ENCODE measurements at regions not wholly inside any gene's neighbourhood (a gene's known extent, or its start where the extent isn't known, plus 50 kb on each side); places are given as distances from the start of the nearest gene placed in this dataset.

DNA sequence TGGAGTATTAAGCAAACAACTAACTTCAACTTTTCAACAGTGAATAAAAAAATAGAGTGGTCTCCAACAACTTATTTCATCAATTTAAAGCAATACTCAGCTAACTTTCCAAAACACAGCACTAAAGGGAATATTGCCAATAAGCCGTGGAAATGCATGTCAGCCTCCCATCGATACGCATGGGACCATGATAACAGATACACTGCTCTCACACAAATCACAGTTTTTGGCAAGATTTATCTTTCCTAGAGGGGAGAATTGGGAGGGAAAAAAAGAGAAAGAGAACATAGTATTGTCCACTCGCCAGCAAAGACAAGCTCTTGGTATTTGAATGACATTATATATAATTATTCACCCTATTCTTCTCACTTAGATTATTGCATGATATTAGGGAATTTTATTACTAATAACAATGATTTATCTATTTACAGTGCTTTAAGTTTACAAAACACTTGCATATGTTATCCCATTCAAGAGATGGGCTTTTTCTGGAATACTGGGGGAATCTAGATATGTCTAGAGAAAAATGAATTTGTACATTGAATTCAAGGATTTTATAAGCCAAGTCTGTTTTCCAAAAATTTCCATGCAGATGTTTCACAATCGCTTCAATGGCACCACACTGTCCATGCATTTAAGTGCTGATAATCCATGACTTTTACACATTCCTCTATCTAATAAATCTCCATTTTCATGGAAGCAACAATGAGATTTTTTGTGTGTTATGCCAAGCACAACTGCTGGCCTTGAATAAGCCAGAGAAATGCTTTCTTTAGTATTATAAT is 194.0 kb upstream of the MGMT start:
- DNase-seq (ENCODE audit: low read depth in 3 of 3, low spot score in 2 of 3), result no peak

DNA sequence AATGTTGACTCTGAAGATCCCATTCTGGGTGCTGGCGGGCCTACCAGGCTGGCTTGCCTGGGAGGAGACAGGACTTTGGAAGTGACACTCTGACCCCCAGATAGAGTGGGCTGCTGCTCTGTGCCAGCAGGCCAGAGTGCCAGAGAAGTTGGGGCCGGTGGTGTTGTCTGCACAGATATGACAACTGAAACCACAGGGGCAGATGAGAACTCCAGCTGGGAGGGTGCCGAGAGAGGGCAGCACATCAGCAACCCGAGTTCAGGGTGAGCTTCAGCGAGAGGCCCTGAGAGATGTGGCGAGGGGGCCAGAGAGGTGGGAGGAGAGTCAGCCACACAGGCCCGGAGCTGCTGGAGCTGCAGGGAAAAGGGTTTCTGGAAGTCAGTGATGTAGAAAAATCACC is 193.2 kb upstream of the MGMT start:
- no peak for DNase-seq (ENCODE audit: low read depth in 3 of 3, low spot score in 2 of 3)

DNA sequence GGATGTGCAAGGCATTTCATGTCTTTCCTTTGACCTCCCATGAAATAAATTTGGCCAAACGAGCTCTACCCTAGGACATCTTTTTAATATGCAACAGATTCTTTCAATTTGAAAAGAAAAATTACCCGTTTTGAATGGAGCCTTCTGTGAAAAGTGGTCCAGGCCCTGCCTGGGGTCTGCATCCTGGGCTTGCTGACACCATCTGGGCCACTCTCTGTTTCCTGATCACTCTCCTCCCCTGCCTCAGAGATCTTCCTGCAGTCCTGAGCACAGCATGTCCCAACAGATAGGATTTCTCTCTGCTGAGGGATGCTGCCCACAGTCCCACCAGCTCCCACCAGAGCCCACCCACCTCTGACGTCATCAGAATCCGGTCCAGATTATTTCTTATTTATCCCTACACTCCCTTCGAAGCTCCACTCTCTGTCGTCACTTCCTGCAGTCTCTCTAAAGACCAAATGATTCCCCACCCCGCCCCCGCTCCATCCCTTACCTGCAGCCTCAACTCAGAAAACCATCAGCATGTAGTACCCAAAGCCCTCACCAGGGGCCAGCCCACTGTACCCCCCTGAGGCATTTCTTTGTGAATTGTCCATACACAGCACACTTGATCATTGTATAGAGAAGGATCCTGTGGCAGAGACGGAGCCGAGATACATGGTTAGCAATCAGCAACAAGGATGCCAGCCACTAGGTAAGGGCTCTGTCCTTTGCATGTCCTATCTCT is 192.1 kb upstream of the MGMT start:
- DNase-seq (ENCODE audit: low read depth in 3 of 3, low spot score in 2 of 3), result no peak

DNA sequence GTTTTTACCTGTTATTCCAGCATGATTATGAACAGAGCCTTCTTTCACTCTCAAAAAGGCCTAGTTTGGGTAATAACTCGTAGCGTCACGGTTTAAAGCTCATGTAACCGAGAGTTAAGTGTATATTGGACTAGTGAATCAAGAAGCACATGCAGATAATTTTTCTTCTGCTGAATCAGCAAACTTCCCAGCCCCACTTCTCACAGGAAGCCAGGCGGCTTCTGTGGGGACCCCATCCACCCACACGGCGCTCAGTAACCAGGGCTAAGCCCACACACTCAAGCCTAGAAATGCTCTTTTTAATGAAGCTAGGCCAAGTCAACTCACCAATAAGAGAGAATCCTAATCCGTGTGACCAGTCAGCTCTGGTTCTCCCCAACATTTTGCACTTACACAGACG is 191.2 kb upstream of the MGMT start:
- no peak for DNase-seq (ENCODE audit: low read depth in 3 of 3, low spot score in 2 of 3)

DNA sequence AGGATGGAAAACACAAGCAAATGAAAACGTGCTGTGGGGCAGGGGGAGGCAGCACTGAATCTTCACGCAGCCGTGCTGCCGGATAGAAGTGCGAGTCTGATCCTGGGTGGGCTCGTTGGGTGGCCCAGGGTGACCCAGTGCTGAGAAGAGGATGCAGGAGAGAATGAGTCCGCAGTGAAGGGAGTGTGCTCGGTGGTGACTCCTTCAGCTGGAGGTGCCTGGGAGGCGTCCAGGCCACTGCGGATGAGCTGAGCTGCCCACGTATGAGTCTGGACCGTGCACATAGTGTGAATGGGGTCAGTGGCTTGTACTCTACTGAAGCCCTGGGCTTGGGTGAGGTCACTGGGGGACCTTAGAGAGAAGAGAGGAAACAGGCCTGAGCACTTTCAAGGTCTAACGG is 190.0 kb upstream of the MGMT start:
- DNase-seq (ENCODE audit: low read depth in 3 of 3, low spot score in 2 of 3), result no peak

DNA sequence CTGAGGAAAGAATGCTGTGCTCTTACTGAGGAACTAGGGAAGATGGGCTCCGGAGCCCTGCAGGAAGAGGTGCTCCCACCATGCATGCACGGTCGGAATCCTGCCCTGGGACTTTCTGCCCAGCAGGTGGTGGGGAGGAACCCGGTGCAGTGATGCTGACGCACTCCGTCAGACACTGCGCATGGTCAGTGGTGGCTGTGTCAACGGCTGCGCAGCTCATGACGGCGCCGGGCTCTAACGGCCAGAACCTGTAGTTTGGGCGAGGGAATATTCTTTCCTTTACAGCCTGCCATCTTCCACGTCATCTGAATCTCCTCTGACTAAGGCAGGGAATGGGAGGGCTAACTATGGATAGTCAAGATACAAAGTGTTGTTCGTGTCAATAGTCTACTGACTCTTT is 189.2 kb upstream of the MGMT start:
- DNase-seq (ENCODE audit: low read depth in 3 of 3, low spot score in 2 of 3), result no peak

DNA sequence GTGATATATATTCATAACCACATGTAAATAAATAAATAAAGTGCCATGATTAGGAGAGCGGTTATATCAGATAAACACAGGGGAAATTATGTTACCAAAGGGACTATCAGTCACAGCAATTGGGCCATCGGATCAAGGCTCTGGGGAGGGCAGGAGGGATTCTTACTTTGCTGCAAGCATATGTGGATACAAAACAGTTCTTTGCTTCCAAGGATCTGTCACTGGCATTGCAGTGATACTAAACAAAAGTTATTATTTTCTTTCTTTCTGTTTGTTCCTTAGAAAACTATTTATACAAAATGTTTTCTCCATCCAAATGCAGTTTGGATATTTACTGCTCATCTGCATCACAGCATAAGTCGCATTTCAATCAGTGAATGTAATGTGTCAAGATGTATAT is 188.4 kb upstream of the MGMT start:
- no peak for DNase-seq (ENCODE audit: low read depth in 3 of 3, low spot score in 2 of 3)

DNA sequence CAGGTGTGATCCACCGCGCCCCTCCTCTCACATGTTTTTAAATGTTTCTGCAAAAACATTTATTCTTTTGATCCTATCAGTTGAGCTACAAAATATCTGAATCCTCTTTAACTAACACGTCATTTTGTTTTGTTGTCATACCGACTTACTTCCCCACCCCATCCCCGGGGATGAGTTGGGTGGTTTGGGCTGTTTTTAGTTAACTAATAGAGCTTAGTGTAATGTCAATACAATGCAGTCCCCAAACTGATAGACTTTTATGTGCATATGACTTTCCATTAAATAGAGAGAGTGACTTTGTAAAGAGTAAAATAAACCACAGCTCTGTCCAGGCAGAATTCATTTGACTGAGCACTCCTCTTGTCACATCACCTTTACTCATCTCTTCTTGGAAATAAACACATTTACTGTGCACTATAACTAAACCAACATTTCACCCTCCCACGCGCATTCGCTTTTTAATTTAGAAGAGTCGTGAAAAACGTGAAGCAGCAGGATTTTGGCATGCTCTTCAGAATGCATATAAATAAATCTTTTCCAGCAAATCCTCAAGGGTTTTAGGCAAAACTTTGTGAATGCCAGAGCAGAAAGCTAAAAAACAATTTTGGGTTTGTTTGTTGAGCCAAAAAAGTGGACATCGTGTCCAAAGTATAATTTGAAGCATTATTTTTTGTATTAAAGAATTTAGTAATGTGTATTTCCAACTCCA is 187.4 kb upstream of the MGMT start:
- DNase-seq (ENCODE audit: low read depth in 3 of 3, low spot score in 2 of 3), result no peak

DNA sequence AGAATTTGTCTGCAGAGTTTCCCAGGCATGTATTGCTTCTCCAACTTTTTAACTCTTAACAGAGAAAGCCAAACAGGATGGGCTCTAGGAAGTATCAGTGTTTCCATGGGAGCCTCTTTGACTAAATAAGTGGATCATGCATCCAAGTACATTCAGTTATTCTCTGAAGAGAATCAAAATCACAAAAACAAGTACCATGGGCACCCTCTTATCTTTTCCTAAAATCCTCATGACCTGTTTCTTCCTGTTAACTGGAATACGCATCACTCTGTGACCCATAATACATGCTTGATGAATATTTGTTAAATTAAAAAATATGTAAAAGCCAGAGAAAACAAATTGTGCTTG is 186.9 kb upstream of the MGMT start:
- no peak for DNase-seq (ENCODE audit: low read depth in 3 of 3, low spot score in 2 of 3)

DNA sequence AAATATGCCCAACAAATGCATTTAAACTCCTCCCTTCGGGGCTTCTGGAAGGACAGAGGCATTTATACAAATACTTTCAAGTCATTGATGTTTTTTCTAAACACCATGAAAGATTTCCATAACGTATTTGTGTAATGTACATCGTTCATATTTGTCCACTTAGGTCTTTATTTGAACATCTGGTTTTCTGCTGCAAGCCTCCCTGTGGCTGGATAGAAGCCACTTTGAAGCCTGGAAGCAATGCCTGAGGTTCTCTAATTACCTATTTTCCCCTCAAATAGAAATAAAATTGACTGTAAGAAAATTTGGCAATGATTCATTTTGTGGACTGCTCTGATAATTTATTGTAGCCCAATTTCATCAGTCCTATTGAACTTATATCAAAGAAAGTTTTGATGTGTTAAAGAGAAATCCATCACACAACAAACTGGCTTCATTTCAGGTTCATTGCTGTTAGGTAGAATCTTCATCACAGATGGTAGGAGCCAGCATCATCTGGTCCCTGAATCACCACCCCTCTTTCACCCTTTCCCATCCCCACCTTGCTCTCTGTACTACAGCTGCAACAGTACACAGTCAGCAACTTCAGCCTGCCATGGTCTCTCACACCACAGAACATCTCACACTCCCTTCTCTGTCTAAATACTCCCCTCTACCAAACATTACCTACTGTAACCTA is 186.0 kb upstream of the MGMT start:
- DNase-seq (ENCODE audit: low read depth in 3 of 3, low spot score in 2 of 3), result no peak

DNA sequence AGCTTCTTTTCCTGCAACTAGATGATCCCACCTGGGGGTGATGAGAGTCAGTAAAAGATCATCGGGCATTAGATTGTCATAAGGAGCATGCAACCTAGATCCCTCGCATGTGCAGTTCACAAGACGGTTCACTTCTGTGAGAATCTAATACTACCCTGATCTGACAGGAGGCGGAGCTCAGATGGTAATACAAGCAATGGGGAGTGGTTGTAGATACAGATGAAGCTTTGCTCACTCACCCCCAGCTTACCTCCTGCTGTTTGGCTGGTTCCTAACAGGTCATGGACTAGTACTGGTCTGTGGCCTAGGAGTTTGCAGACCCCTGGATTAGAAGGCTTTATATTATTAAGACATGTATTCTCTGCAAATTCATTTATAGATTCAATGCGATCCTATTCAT is 181.6 kb upstream of the MGMT start:
- DNase-seq (ENCODE audit: low read depth in 3 of 3, low spot score in 2 of 3), result no peak

DNA sequence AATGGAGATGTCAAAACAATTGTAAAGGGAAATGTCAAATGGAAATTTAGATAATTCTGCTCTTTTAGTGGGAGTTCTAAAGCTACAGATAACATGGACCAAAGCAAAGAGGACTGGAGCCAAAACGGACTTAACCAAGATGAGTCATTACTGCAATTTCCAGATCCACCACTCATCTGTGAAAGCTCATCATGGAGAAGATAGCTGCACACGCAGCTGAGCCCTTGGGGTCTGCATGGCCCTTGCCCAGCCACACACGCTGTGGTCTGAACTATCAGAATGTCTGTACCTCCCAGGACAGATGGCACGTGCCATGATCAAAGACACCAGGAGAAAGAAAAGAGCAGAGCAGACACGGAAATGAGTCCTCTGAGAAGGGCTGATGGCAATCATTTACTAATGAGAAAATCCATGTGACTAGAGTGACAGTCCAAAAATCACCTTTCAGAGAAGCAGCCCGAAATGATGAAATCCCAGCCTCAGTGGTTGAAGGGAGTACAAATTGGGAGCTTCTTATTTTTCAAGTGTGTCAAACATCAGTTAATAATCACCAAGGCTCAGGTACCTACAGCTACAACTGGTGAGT is 177.9 kb upstream of the MGMT start:
- no peak for DNase-seq (ENCODE audit: low read depth in 3 of 3, low spot score in 2 of 3)

DNA sequence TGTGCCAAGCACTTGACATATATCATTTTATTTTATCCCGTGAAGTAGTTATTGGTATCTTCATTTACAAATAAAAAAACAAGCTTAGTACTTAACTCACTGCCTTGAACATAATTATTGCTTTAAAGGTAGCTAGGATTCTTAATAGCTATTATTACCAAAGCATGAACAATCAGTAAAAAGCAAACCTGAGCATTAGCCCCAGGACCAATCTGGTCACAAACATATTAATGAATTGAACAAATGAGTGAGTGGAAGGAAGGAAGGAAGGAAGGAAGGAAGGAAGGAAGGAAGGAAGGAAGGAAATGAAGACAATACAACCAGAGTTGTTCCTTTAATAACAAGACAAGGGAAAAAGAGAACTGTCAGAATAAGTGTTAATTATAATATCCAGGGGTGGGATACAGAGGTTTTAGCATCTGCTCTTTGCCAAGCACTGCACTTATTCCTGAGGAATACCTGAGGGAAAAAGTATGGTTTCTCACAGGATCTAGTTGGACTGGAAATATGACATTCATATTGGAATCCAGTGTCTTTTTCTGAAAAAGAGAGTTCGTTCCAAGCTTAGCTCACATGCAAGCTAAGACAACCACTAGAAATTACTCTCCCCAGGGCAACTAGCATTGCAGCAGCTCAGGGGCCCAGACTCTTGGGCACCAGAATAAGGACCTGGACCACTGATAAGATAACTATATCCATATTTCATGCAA is 172.9 kb upstream of the MGMT start:
- DNase-seq (ENCODE audit: low read depth in 3 of 3, low spot score in 2 of 3), result no peak

DNA sequence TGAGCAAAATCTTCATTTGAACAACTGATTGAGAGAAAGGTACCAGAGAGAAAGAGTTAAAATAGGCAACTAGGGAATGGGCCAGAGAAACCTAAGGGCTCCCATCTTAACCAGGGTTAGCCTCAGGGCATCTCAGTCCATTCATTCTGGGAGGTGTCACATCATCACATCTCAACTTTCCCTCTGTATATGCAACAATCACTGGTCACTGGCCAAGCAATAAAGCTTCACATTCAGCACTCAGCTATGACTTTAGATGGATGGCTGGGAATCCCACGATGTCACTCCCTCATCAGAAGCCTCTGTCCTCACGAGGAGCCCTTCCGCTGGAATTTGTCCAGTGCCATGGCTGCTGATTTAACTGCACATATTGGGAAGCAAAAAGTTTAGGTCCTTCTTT is 172.1 kb upstream of the MGMT start:
- DNase-seq (ENCODE audit: low read depth in 3 of 3, low spot score in 2 of 3), result no peak

DNA sequence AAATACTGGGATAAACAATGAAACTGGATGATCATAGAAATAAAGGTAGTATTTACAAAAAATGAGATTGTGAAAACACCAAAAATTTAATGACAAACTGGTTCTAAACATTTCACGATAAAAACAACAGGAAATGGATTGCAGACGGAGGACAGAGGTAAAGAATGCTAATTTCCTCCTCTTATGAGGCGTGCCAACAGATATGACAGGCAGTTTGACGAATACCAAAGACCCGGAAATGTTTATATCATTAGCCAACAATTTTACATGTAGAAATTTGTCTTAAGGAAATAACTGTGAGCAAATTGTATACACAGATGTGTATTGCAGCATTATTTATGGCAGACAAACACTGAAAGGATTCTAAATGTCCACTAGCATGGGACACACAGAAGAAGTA is 162.0 kb upstream of the MGMT start:
- DNase-seq (ENCODE audit: low read depth in 3 of 3, low spot score in 2 of 3), result no peak

DNA sequence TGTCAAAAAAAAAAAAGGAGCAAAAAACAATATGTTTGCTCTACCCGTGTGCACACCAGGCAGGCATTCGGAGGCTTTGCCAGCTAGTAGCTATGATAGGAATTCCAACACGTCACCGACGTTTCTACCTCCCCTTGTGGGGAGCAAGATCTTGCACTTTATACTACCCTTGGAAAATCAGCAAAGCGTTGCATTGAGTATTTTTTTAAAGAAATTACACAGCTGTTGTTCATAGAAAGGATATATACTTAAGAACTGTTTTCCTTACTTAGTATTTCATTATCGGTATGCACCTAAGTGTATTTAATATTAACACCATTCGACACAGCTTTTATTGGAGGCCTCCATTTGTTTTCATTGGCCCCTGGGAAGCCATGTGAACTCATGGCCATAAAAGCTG is 159.9 kb upstream of the MGMT start:
- no peak for DNase-seq (ENCODE audit: low read depth in 3 of 3, low spot score in 2 of 3)

DNA sequence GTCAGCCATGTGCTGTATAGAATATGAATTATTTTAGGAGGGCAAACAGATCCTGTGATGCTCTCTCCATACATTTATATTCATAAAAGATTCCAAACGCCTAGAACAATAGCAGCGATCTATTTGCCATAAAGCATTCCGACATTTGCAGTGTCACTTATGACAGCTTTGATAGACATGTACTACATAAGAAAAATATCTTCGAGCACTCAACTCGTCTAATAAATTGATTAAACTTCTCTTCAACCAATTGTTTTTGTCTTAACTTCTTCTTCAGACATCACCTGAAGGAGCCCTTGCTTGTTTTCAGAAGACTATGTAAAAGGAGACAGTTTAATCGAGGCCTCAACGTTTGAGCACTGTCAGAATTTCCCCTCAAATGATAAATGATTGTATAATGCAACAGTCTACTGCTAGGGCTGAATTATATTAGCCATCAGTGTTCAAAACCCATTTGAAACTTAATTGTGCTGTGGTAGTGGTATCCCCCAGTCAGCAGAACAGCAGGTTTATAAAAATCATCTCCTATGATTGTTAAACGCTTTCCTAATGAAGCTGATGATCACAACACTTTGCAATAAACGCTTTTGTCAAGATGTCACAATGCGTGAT is 158.0 kb upstream of the MGMT start:
- no peak for DNase-seq (ENCODE audit: low read depth in 3 of 3, low spot score in 2 of 3)

DNA sequence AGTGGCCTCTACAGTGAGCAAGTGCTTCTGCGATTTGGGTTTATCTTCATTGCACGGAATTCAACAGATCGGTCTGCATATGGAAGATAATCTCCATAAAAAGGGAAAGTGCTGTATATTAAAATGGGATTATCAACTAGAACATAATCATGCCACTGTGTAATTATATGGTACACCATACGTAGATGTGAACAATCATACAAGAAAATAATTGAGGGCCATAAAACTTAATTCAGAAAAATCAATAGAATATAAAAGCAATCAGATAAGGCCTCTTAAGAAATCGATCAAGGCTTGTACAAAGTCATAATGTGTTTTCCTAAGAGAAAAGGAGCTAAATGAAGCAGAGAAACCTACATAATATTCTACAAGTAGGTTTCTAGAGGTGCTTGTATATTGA is 157.5 kb upstream of the MGMT start:
- DNase-seq (ENCODE audit: low read depth in 3 of 3, low spot score in 2 of 3), result no peak

DNA sequence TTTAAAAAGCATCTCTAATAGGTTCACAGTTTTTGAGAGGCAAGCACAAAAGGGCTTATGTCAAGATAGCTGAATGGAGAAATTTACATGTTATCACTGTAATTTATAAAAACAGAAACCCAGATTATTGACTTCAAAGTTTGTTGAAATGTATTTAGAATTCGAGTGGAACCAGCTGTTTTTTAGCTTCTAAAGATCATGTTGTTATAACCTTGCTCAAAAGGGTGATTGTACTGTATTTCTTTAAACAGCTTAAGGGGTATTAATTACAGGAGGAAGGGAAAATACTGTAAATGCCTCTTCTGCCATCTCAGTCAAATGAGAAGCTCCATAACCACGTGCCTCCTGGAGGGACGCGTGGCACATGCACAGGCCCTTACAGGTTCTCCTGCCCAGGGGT is 156.2 kb upstream of the MGMT start:
- DNase-seq (ENCODE audit: low read depth in 3 of 3, low spot score in 2 of 3), result no peak

DNA sequence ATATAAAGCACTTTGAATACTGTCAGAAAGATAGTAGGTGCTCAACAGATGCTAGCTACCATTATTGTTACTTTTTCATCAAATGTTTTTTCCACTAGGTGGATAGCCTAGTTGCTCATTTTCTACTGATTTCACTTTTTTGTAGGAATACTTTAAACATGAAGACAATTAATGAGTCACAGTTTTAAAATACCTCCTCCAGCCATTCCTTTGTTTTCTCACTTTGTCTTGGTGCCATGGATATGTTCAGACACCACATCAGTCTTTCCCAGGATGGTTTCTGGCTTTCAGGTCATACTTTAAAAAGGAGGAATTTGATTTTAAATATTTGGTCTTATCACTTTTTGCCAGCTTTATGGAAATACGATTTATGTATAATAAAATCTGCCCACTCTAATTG is 147.1 kb upstream of the MGMT start:
- no peak for DNase-seq (ENCODE audit: low read depth in 3 of 3, low spot score in 2 of 3)

All from right renal cortex interstitium (tissue), 3 donors.